B cell (primary cell): ENCODE measurements at regions not wholly inside any gene's neighbourhood (a gene's known extent, or its start where the extent isn't known, plus 50 kb on each side); places are given as distances from the start of the nearest gene placed in this dataset.

Experiments used
- ATAC-seq: fragments of 200-7000 bp; cut with Tn5 transposase; one replicate; pipeline ENCODE4 v1.10.0; 2021; ENCODE audit warnings: low read depth, mild to moderate bottlenecking, moderate number of reproducible peaks, moderate library complexity
- CTCF ChIA-PET: fragments of 350-600 bp; sonication (Branson Sonifier 250); formaldehyde crosslinking; loops from one replicate; lab custom pipeline; 2021; ENCODE audit warnings: antibody characterized with exemption, inconsistent platforms; lab: Charles Lee
- POLR2A ChIA-PET: fragments of 350-600 bp; sonication (Branson Sonifier 250); formaldehyde crosslinking; loops from one replicate; lab custom pipeline; 2021; ENCODE audit warnings: antibody characterized with exemption; lab: Charles Lee
- DNase-seq: peaks from one replicate; pipeline ENCODE4 v3.0.0; 2013
- H2AFZ ChIP-seq: 2 replicates; pipeline ENCODE4 v1.6.1; 2012; ENCODE audit warnings: mild to moderate bottlenecking, low read depth, low read length; ENCODE audit not compliant: insufficient read depth, poor library complexity, severe bottlenecking
- H3K27ac ChIP-seq, 2 donors: 1 replicate in 1 of 2; 2 replicates in 1 of 2; pipeline ENCODE4 v1.5.1; 2012 to 2013; ENCODE audit warnings: low read length in 2 of 2, mild to moderate bottlenecking in 2 of 2, moderate library complexity in 1 of 2
- H3K27me3 ChIP-seq, 4 experiments: fragments of 200-600 bp in 1 of 4; sonication (generic) in 1 of 4; replicated peaks in 1 of 4; 1 replicate in 2 of 4; 2 replicates in 2 of 4; pipeline versions ENCODE4 v1.6.1 to v1.7.0; 2013 to 2016; ENCODE audit warnings: low read length in 3 of 4, mild to moderate bottlenecking in 2 of 4, mixed read lengths in 1 of 4, moderate library complexity in 1 of 4; ENCODE audit not compliant: insufficient read depth in 4 of 4, control insufficient read depth in 3 of 4; ENCODE audit errors: control extremely low read depth in 1 of 4
- H3K36me3 ChIP-seq, 2 experiments: replicated peaks in 1 of 2; 1 replicate in 1 of 2; 2 replicates in 1 of 2; pipeline versions ENCODE4 v1.6.1 to v1.7.1; 2013; ENCODE audit warnings: low read length in 1 of 2; ENCODE audit not compliant: insufficient read depth in 2 of 2, control insufficient read depth in 1 of 2; ENCODE audit errors: control extremely low read depth in 1 of 2, extremely low read depth in 1 of 2
- H3K4me1 ChIP-seq, 2 donors: fragments of 200-600 bp in 1 of 2; sonication (generic) in 1 of 2; 1 replicate in 1 of 2; 2 replicates in 1 of 2; pipeline versions ENCODE4 v1.5.1 to v1.6.1; 2013 to 2017; ENCODE audit warnings: low read length in 2 of 2; ENCODE audit not compliant: control insufficient read depth in 2 of 2, insufficient read depth in 2 of 2
- H3K4me2 ChIP-seq: replicated peaks from 2 replicates; pipeline ENCODE3; 2012; ENCODE audit warnings: mild to moderate bottlenecking, low read depth, low read length; ENCODE audit not compliant: poor library complexity, severe bottlenecking
- H3K4me3 ChIP-seq, 5 experiments: fragments of 200-600 bp in 1 of 5; sonication (generic) in 1 of 5; 1 replicate in 3 of 5; 2 replicates in 2 of 5; pipeline versions ENCODE4 v1.5.1 to v1.7.0; 2011 to 2016; ENCODE audit warnings: low read length in 4 of 5, mild to moderate bottlenecking in 4 of 5, low read depth in 2 of 5, control low read depth in 1 of 5, moderate library complexity in 1 of 5; ENCODE audit not compliant: insufficient read depth in 1 of 5; ENCODE audit errors: control extremely low read depth in 1 of 5, extremely low read depth in 1 of 5
- H3K79me2 ChIP-seq: fragments of 200-600 bp; sonication (generic); one replicate; pipeline ENCODE4 v1.6.0; 2016; ENCODE audit warnings: low read length; ENCODE audit not compliant: control insufficient read depth, insufficient read depth
- H3K9ac ChIP-seq: fragments of 200-600 bp; sonication (generic); 2 replicates; pipeline ENCODE4 v1.6.1; 2017; ENCODE audit warnings: mild to moderate bottlenecking, low read length, moderate library complexity
- H3K9me3 ChIP-seq, 3 donors: one replicate each; pipeline versions ENCODE4 v1.6.1 to v1.7.1; 2013; ENCODE audit warnings: low read length in 2 of 3; ENCODE audit not compliant: control insufficient read depth in 2 of 3, insufficient read depth in 1 of 3; ENCODE audit errors: control extremely low read depth in 1 of 3
- H4K20me1 ChIP-seq: 2 replicates; pipeline ENCODE4 v1.6.0; 2012; ENCODE audit warnings: mild to moderate bottlenecking, low read length; ENCODE audit not compliant: insufficient read depth, control insufficient read depth, poor library complexity, severe bottlenecking
- H3K27ac Mint-ChIP-seq: one replicate; pipeline ENCODE4 v1.8.0; 2021; ENCODE audit warnings: mixed read lengths
- H3K27me3 Mint-ChIP-seq: one replicate; pipeline ENCODE4 v1.8.0; 2021; ENCODE audit warnings: mixed read lengths
- H3K4me1 Mint-ChIP-seq: one replicate; pipeline ENCODE4 v1.8.0; 2021; ENCODE audit warnings: mixed read lengths
- H3K4me3 Mint-ChIP-seq: one replicate; pipeline ENCODE4 v1.8.0; 2021; ENCODE audit warnings: mixed read lengths
- H3K9me3 Mint-ChIP-seq: one replicate; pipeline ENCODE4 v1.8.0; 2022; ENCODE audit warnings: mixed read lengths; ENCODE audit not compliant: insufficient read depth
- CTCF ChIP-seq: fragments of 200-600 bp; IDR thresholded peaks from one replicate; pipeline ENCODE4 v1.8.0; 2022; ENCODE audit warnings: antibody characterized with exemption, mild to moderate bottlenecking
- EZH2 ChIP-seq: IDR thresholded peaks from 2 replicates; pipeline ENCODE4 v1.6.1; 2012; ENCODE audit warnings: borderline replicate concordance, low read depth, mild to moderate bottlenecking, moderate library complexity, low read length; ENCODE audit not compliant: insufficient read depth, poor library complexity, severe bottlenecking
- WGBS: methylation state at CpG from one replicate; pipeline ENCODE4 v1.1.5; 2013; ENCODE audit warnings: missing lambda C conversion rate; ENCODE audit not compliant: insufficient coverage; 5-methylcytosine and 5-hydroxymethylcytosine counted together
- intact Hi-C: fragments of 100-400 bp; cut with micrococcal nuclease; formaldehyde crosslinking; loops from one replicate; pipeline ENCODE4 v1.10.0; 2022

- H3K79me2 ChIP-seq: no peaks in the 10 kb centered on the region
- H4K20me1 ChIP-seq: no peaks in the 10 kb centered on the region
- Mint-ChIP-seq H3K4me1 (no peaks in the 10 kb centered on the region), H3K27ac (no peak overlapping the region), H3K27me3 (no peaks in the 10 kb centered on the region), H3K9me3 (no peaks in the 10 kb centered on the region), H3K4me3 (no peak overlapping the region)
- ChIA-PET POLR2A (no interaction called here), CTCF (no interaction called here)
- H3K4me3 ChIP-seq: no peak overlapping the region
- no peak overlapping the region for H3K4me2 ChIP-seq
- H3K27me3 ChIP-seq: peaks cover 0 to 3% (median 0%) of the 10 kb centered on the region in 4 experiments
- intact Hi-C loops: no loop called here
- peaks cover 0 to 4% (median 0%) of the 10 kb centered on the region in 3 donors for H3K9me3 ChIP-seq
- WGBS: 75% methylated on average over 6 of the region's 8 CpGs
- H3K4me1 ChIP-seq: no peaks in the 10 kb centered on the region
- no peak overlapping the region for H3K27ac ChIP-seq
- no peaks in the 10 kb centered on the region for H3K36me3 ChIP-seq
- no peak overlapping the region for H2AFZ ChIP-seq
- ATAC-seq: no peak
- H3K9ac ChIP-seq: no peak overlapping the region
- no peak for TF ChIP-seq EZH2
- no peak for TF ChIP-seq CTCF
- no peak for DNase-seq
Observed at GRCh38 chr10:43906490-43906889, 257.8 kb upstream of the ZNF32 start.

GRCh38 chr10:43905512-43906236 lies 257.0 kb upstream of the ZNF32 start:
- H3K36me3 ChIP-seq: no peaks in the 10 kb centered on the region
- POLR2A ChIA-PET: no interaction called here
- H3K4me1 ChIP-seq: no peaks in the 10 kb centered on the region
- intact Hi-C loops: no loop called here
- CTCF ChIA-PET: no interaction called here
- H3K27ac ChIP-seq: no peak overlapping the region
- H3K27me3 ChIP-seq: peaks cover 0 to 3% (median 0%) of the 10 kb centered on the region in 4 experiments
- H3K9me3 ChIP-seq: peaks cover 0 to 4% (median 0%) of the 10 kb centered on the region in 3 donors
- H3K27me3 Mint-ChIP-seq: no peaks in the 10 kb centered on the region
- H3K27ac Mint-ChIP-seq: no peak overlapping the region
- H3K79me2 ChIP-seq: no peaks in the 10 kb centered on the region
- WGBS: 24% methylated on average over 5 of the region's 10 CpGs
- no peak overlapping the region for H3K4me3 ChIP-seq
- DNase-seq (no peak), ATAC-seq (no peak)
- H4K20me1 ChIP-seq: no peaks in the 10 kb centered on the region
- H3K9me3 Mint-ChIP-seq: no peaks in the 10 kb centered on the region
- H3K4me3 Mint-ChIP-seq: no peak overlapping the region
- H3K4me2 ChIP-seq: no peak overlapping the region
- no peak overlapping the region for H2AFZ ChIP-seq
- TF ChIP-seq EZH2 (no peak), CTCF (no peak)
- no peak overlapping the region for H3K9ac ChIP-seq
- H3K4me1 Mint-ChIP-seq: no peaks in the 10 kb centered on the region
